Body of pancreas (tissue), 4 donors: ENCODE measurements at regions not wholly inside any gene's neighbourhood (a gene's known extent, or its start where the extent isn't known, plus 50 kb on each side); places are given as distances from the start of the nearest gene placed in this dataset.

Experiments used
- POLR2A ChIP-seq, 3 donors: fragments of 450-650 bp; IDR thresholded peaks; one replicate each; pipeline ENCODE4 v1.6.1; 2016; ENCODE audit warnings: antibody characterized with exemption in 3 of 3, mild to moderate bottlenecking in 2 of 3
- TF ChIP-seq, protein P1 (sequence below), 7 experiments: fragments of 450-650 bp in 4 of 7; fragments of 200-600 bp in 3 of 7; sonication (generic) in 3 of 7; IDR thresholded peaks; one replicate each; pipeline ENCODE4 v1.5.1; 2016 to 2019; ENCODE audit warnings: antibody characterized with exemption in 7 of 7

GRCh38 chr18:34648269-34648985 is 61.7 kb upstream of the DTNA start:
- TF ChIP-seq, protein P1, sequence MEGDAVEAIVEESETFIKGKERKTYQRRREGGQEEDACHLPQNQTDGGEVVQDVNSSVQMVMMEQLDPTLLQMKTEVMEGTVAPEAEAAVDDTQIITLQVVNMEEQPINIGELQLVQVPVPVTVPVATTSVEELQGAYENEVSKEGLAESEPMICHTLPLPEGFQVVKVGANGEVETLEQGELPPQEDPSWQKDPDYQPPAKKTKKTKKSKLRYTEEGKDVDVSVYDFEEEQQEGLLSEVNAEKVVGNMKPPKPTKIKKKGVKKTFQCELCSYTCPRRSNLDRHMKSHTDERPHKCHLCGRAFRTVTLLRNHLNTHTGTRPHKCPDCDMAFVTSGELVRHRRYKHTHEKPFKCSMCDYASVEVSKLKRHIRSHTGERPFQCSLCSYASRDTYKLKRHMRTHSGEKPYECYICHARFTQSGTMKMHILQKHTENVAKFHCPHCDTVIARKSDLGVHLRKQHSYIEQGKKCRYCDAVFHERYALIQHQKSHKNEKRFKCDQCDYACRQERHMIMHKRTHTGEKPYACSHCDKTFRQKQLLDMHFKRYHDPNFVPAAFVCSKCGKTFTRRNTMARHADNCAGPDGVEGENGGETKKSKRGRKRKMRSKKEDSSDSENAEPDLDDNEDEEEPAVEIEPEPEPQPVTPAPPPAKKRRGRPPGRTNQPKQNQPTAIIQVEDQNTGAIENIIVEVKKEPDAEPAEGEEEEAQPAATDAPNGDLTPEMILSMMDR (IDR thresholded peaks at IDR 0.05) = no peak
- TF ChIP-seq POLR2A (IDR thresholded peaks at IDR 0.05) = no peak
